Lower leg skin (tissue), 3 donors: ENCODE measurements at regions not wholly inside any gene's neighbourhood (a gene's known extent, or its start where the extent isn't known, plus 50 kb on each side); places are given as distances from the start of the nearest gene placed in this dataset.

Source experiments
- CTCF ChIP-seq, 3 donors: fragments of 450-650 bp; IDR thresholded peaks; one replicate each; pipeline ENCODE4 v1.5.1; 2016; ENCODE audit warnings: antibody characterized with exemption in 3 of 3, mild to moderate bottlenecking in 3 of 3, moderate library complexity in 2 of 3
- POLR2A ChIP-seq, 2 donors: fragments of 450-650 bp; IDR thresholded peaks; one replicate each; pipeline ENCODE4 v1.6.1; 2016 to 2017; ENCODE audit warnings: antibody characterized with exemption in 2 of 2, mild to moderate bottlenecking in 1 of 2, moderate library complexity in 1 of 2

DNA sequence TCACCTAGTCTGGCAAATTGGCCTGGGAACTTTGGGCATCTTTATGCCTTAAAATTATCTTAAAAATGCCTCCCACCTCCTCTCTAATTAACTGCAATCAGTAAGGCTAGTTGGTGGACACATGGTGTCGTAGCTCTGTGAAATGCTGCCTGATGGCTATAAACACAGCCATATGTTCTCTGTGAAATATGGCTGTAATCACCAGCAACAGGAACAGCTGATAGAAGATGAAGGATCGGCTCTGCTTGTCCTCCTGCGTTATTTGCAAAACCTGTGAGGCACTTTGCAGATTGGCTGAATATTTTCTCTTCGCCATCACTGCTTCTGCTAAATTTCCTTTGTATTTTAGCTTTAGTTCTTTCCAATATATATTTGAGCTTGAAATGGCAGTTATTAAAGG lies 419.6 kb downstream of the RWDD3 start:
- TF ChIP-seq CTCF (IDR thresholded peaks at IDR 0.05) (no peak), POLR2A (IDR thresholded peaks at IDR 0.05) (no peak)
